ENCODE measurements at regions not wholly inside any gene's neighbourhood (a gene's known extent, or its start where the extent isn't known, plus 50 kb on each side); places are given as distances from the start of the nearest gene placed in this dataset.

- no peak for DNase-seq
Observed at GRCh38 chr2:64221935-64222334, 77.7 kb upstream of the PELI1 start.

- DNase-seq = no peak
Observed at GRCh38 chr2:64222351-64222750, 78.1 kb upstream of the PELI1 start.

- DNase-seq = no peak
Observed at GRCh38 chr2:64223055-64223454, 78.8 kb upstream of the PELI1 start.

GRCh38 chr2:64225491-64225890, 81.3 kb upstream of the PELI1 start:
- DNase-seq = no peak

GRCh38 chr2:64226611-64227010, 82.4 kb upstream of the PELI1 start:
- no peak for DNase-seq

DNA sequence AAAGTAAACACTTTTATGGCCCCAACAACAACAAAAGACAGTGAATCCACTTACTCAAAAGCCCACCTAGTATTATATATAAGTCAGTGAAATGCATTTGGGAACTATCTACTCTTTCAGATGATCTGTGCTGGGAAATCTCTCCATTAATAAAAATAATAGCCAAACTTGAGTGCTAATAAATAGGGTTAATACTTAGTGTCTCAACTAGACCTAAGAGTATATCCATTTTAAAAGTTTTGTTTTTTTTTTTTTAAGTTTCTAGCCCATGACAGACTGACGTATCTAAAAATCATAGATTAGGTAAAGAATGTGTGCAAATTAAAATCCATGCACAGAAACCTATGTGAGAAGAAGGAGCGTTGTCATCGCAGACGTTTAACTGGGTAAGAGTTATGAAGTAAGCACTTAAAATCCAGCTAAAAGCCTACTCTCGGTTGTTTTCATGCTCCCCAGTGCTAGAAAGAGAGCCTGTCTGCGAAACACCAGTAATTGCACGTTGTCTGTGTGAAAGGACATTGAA, 83.4 kb upstream of the PELI1 start:
- DNase-seq = peak; percentile 33

DNA sequence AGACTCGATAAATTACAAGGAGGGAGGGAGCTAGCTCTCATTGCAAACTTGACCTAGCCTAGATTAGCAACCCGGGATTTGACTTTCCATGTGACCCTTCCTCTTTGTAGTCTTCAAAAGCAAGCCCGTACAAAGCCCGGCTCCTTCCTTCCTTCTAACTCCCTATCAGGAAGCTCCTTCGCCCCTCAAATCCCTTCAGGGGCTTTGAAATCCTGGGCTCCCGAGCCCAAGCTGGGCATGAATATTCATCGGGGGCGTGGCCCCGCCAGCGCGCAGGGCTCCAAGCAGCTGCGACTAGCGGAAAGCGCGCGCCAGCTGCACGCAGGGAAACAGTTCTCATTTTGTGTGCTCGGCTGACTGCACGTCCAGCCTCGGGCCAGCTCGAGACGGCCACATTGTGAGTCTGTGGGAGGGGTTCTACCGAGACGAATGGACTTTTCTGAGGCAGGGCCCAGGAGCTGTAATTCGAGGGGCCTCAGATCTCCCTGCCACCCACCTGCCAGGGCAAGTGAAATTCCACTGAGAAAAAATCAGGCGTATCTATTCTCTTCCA, 84.0 kb upstream of the PELI1 start:
- DNase-seq = peak; percentile 86

- DNase-seq = no peak
Observed at GRCh38 chr2:64228918-64229317, 84.7 kb upstream of the PELI1 start.

GRCh38 chr2:64230540-64230939, 86.3 kb upstream of the PELI1 start:
- no peak for DNase-seq

- DNase-seq = no peak
Observed at GRCh38 chr2:64232266-64232665, 88.0 kb upstream of the PELI1 start.

GRCh38 chr2:64233376-64233922, 89.2 kb upstream of the PELI1 start:
- DNase-seq = no peak

DNA sequence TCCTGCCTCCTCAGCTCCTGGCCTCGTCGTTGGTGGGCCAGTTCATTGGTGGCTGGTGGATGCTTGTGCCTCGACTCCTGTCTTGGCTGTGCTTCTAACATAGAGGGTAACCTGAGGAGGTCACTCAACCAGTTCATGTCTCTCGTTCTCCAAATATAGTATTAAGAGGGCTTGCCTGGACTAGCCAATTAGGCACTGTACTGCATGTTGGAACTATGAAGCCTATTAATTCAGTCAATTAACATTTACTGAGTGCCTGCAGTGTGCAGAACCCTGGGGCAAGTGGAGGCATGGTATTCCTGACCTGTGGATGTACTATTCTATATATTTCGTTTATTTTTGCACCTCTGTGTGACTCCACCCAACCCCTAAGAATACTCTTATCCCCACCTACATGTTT, 89.9 kb upstream of the PELI1 start:
- no peak for DNase-seq

GRCh38 chr2:64234785-64235184, 90.6 kb upstream of the PELI1 start:
- DNase-seq = no peak

DNA sequence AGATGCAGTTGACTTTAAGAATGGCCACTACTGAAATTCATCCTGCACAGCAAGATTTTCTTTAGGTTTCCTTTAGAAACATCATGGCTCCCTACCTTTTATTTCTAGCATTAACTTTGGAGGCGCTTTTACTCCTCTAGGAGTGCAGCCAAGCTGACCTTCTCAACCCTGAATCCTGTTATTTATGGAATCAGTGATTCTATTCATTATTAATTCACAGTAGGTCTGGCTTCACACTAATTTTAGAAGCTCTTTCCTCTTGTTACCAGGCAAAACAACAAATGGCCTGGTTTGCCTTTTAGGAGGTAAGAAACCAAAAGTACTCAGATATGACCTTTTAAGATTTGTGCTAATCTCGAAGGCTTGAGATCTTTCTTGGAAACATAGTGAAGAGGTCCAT, 93.0 kb upstream of the PELI1 start:
- no peak for DNase-seq

DNA sequence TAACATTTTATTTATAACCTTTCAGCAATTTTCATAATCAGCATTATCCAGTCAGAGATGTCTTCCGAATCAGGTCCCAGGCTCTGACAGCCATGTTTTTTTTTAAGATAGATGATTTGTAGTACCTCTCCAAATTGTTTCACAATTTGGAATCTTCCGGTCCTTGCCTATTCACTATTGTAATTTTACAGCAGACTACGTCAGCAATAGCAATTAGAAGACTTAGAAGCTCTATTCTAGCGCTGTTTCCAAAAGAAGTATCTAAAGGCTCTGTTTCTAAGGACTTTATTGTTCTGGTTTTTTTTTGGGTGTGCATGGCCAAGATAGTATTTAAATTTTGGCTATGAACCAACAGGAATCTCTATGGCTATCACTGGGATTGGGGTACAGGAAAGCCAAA, 94.6 kb upstream of the PELI1 start:
- DNase-seq = no peak

GRCh38 chr2:64243081-64244036, 99.1 kb upstream of the PELI1 start:
- no peak for DNase-seq

- no peak for DNase-seq
Observed at GRCh38 chr2:64244037-64244416, 99.8 kb upstream of the PELI1 start.

DNA sequence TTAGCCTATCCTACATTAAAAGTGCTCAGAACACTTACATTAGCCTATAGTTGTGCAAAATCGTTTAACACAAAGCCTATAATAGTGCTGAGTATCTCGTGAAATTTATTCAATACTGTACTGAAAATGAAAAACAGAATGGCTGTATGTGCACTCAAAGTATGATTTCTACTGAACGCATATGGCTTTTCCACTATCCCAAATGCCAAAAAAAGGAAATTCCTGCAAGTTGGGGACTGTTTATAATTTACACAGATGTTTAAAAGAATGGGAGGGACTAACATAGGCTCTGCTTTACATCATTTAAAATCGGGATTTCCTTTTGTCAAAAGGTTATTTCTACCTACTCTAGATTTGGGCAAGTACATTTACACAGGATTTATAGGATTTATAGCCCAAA, 101.4 kb upstream of the PELI1 start:
- no peak for DNase-seq

DNA sequence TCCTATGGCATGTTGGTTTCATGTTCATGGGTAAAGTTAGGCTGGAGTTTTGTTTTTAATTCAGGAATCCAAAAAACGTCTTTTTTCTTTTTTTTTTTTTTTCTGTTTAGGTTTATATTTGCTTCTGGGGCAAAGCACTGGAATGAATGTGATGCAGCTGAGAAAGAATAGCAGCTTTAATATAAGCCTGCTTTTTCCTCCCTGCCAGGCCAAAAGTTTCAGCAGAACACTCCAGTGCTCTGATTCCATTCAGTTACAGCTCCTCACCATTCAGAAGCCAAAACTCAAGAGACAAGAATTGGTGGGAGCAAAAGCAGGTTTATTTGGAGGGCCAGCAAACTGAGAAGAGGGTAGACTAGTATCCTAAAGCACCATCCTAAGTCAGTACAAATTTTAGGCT, 102.7 kb upstream of the PELI1 start:
- no peak for DNase-seq

GRCh38 chr2:64249426-64249825, 105.2 kb upstream of the PELI1 start:
- no peak for DNase-seq

DNA sequence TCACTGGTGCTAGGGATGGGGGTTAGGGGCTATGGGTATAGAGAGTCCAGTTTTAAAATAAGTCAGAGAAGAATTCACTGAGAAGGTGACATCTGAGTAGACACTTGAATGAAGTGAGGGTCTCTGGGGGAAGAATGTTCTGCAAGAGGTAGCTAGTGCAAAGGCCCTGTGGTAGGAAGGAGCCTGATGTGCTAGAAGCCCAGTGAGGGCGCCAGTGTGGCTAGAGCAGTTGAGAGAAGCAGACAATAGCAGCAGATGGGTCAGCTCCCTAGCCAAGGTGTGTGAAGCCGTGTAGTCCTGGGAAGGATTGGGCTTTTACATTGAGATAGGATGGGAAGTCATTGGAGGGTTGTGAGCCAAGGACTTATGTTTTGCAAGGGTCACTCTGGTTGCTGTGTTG, 105.8 kb upstream of the PELI1 start:
- DNase-seq = no peak

GRCh38 chr2:64250751-64251423, 106.7 kb upstream of the PELI1 start:
- DNase-seq = no peak
